Smooth muscle cell of the brain vasculature (primary cell): ENCODE measurements at regions not wholly inside any gene's neighbourhood (a gene's known extent, or its start where the extent isn't known, plus 50 kb on each side); places are given as distances from the start of the nearest gene placed in this dataset.

Source experiments
- DNase-seq: peaks from one replicate; pipeline ENCODE4 v3.0.0-alpha.2; 2012; ENCODE audit warnings: low read depth, low spot score

- no peak for DNase-seq
These were observed 228.8 kb upstream of the RGS6 start for GRCh38 chr14:71703477-71703876.

- no peak for DNase-seq
These were observed 228.0 kb upstream of the RGS6 start for GRCh38 chr14:71704210-71704609.

GRCh38 chr14:71705460-71705859 is 226.8 kb upstream of the RGS6 start:
- no peak for DNase-seq

- no peak for DNase-seq
These were observed 223.2 kb upstream of the RGS6 start for GRCh38 chr14:71709076-71709475.

GRCh38 chr14:71709987-71710386 is 222.2 kb upstream of the RGS6 start:
- DNase-seq: no peak

GRCh38 chr14:71711125-71711524 is 221.1 kb upstream of the RGS6 start:
- no peak for DNase-seq

- peak; percentile 49 for DNase-seq
These were observed 220.6 kb upstream of the RGS6 start for GRCh38 chr14:71711619-71712018.

- DNase-seq: no peak
These were observed 219.8 kb upstream of the RGS6 start for GRCh38 chr14:71712478-71712877.

- no peak for DNase-seq
These were observed 219.2 kb upstream of the RGS6 start for GRCh38 chr14:71713016-71713415.

- no peak for DNase-seq
These were observed 218.8 kb upstream of the RGS6 start for GRCh38 chr14:71713451-71713850.

- no peak for DNase-seq
These were observed 218.0 kb upstream of the RGS6 start for GRCh38 chr14:71714225-71714624.

GRCh38 chr14:71716041-71716772 is 216.0 kb upstream of the RGS6 start:
- DNase-seq: no peak

GRCh38 chr14:71720978-71721624 is 211.1 kb upstream of the RGS6 start:
- DNase-seq: peak; percentile 31

GRCh38 chr14:71721791-71722190 is 210.4 kb upstream of the RGS6 start:
- DNase-seq: no peak

- DNase-seq: no peak
These were observed 209.3 kb upstream of the RGS6 start for GRCh38 chr14:71722885-71723284.

- no peak for DNase-seq
These were observed 206.2 kb upstream of the RGS6 start for GRCh38 chr14:71725922-71726579.

- no peak for DNase-seq
These were observed 205.6 kb upstream of the RGS6 start for GRCh38 chr14:71726580-71727021.

GRCh38 chr14:71728386-71728785 is 203.8 kb upstream of the RGS6 start:
- no peak for DNase-seq

- DNase-seq: no peak
These were observed 202.6 kb upstream of the RGS6 start for GRCh38 chr14:71729596-71729995.

- DNase-seq: no peak
These were observed 201.8 kb upstream of the RGS6 start for GRCh38 chr14:71730471-71730870.

GRCh38 chr14:71731096-71731495 is 201.1 kb upstream of the RGS6 start:
- DNase-seq: no peak

- no peak for DNase-seq
These were observed 198.9 kb upstream of the RGS6 start for GRCh38 chr14:71733210-71733883.
